ENCODE measurements at regions not wholly inside any gene's neighbourhood (a gene's known extent, or its start where the extent isn't known, plus 50 kb on each side); places are given as distances from the start of the nearest gene placed in this dataset.

DNA sequence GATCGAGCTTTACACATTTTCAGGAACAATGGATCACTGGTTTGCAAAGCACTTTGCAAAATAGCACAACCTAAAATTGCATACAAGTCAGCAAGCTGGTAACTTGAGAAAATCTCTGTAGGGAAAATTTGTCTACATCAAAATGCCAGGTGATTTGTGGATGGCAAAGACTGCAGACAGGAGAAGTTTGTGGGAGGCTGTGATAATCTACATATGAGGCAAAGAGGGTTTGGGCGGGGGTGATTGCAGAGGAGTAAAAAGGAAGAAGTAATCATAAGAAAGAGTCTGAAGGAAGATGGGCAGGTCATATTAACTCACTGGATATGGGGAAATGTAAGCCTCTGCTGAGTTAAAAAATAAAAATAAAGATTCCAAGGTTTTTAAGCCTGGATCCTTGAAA lies 166.3 kb upstream of the STXBP5 start:
- intact Hi-C loops (cut with micrococcal nuclease; ENCODE audit: unreplicated experiment): no loop called here
- ChIA-PET RAD21 (ENCODE audit: unreplicated experiment) (no interaction called here), CTCF (no interaction called here), POLR2A (no interaction called here), SMC1A (ENCODE audit: uncharacterized antibody, unreplicated experiment) (no interaction called here)
- Histone ChIP-seq H3K27ac (ENCODE audit: control insufficient read depth, insufficient read depth) (no peak overlapping the region), H2AFZ (ENCODE audit: control insufficient read depth, low read depth, low read length) (no peak overlapping the region), H3K36me3 (ENCODE audit: control insufficient read depth in 2 of 2, insufficient read depth in 2 of 2, low read length in 1 of 2) (no peaks in the 10 kb centered on the region), H3K4me3 (no peak overlapping the region), H3K9me3 (replicated peaks; ENCODE audit: control insufficient read depth, insufficient read depth, low read length) (no peaks in the 10 kb centered on the region; the same call in 2 of the 3 replicates), H3K27me3 (replicated peaks in 1 of 2; ENCODE audit: control insufficient read depth in 2 of 2, insufficient read depth in 2 of 2, low read length in 1 of 2) (no peaks in the 10 kb centered on the region), H3K79me2 (ENCODE audit: control insufficient read depth, insufficient read depth, low read length) (no peaks in the 10 kb centered on the region), H3K4me2 (ENCODE audit: control insufficient read depth, insufficient read depth) (no peak overlapping the region), H3K4me1 (ENCODE audit: control insufficient read depth, insufficient read depth, low read length) (no peaks in the 10 kb centered on the region), H4K20me1 (ENCODE audit: control insufficient read depth, insufficient read depth) (no peaks in the 10 kb centered on the region), H3K9ac (ENCODE audit: control insufficient read depth, insufficient read depth, low read length) (no peak overlapping the region)
- in situ Hi-C loops (cut with MboI): no loop called here
- FAIRE-seq (no peak), ATAC-seq (no peak), DNase-seq (ENCODE audit: low read depth, low spot score) (no peak)
- BruUV-seq (replicated peaks): no TSS peak
- TF ChIP-seq, protein P1, sequence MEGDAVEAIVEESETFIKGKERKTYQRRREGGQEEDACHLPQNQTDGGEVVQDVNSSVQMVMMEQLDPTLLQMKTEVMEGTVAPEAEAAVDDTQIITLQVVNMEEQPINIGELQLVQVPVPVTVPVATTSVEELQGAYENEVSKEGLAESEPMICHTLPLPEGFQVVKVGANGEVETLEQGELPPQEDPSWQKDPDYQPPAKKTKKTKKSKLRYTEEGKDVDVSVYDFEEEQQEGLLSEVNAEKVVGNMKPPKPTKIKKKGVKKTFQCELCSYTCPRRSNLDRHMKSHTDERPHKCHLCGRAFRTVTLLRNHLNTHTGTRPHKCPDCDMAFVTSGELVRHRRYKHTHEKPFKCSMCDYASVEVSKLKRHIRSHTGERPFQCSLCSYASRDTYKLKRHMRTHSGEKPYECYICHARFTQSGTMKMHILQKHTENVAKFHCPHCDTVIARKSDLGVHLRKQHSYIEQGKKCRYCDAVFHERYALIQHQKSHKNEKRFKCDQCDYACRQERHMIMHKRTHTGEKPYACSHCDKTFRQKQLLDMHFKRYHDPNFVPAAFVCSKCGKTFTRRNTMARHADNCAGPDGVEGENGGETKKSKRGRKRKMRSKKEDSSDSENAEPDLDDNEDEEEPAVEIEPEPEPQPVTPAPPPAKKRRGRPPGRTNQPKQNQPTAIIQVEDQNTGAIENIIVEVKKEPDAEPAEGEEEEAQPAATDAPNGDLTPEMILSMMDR (IDR thresholded peaks at IDR 0.05 in 2 of 3, conservative IDR thresholded peaks at IDR 0.05 in 1 of 3; ENCODE audit: control insufficient read depth in 2 of 3, extremely low read depth in 1 of 3, insufficient read depth in 1 of 3, low read depth in 3 of 3, low read length in 3 of 3): no peak
- TF ChIP-seq ZNF24 (IDR thresholded peaks at IDR 0.05) (no peak), ATF7 (IDR thresholded peaks at IDR 0.05; ENCODE audit: low read depth) (no peak), PML (IDR thresholded peaks at IDR 0.05; ENCODE audit: low read length) (no peak), RCOR1 (conservative IDR thresholded peaks at IDR 0.05; ENCODE audit: low read depth, low read length) (no peak), STAT1 (conservative IDR thresholded peaks at IDR 0.05) (no peak), MXI1 (IDR thresholded peaks at IDR 0.05; ENCODE audit: low read depth, low read length) (no peak), EZH2 (IDR thresholded peaks at IDR 0.05; ENCODE audit: borderline replicate concordance, control insufficient read depth, low read depth, low read length) (no peak), EP300 (IDR thresholded peaks at IDR 0.05; ENCODE audit: borderline replicate concordance in 1 of 2, control insufficient read depth in 1 of 2, low read depth in 2 of 2, low read length in 2 of 2) (no peak)
- TF ChIP-seq, protein P2, sequence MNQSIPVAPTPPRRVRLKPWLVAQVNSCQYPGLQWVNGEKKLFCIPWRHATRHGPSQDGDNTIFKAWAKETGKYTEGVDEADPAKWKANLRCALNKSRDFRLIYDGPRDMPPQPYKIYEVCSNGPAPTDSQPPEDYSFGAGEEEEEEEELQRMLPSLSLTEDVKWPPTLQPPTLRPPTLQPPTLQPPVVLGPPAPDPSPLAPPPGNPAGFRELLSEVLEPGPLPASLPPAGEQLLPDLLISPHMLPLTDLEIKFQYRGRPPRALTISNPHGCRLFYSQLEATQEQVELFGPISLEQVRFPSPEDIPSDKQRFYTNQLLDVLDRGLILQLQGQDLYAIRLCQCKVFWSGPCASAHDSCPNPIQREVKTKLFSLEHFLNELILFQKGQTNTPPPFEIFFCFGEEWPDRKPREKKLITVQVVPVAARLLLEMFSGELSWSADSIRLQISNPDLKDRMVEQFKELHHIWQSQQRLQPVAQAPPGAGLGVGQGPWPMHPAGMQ (IDR thresholded peaks at IDR 0.05; ENCODE audit: borderline replicate concordance): no peak
- TF ChIP-seq, protein P3, sequence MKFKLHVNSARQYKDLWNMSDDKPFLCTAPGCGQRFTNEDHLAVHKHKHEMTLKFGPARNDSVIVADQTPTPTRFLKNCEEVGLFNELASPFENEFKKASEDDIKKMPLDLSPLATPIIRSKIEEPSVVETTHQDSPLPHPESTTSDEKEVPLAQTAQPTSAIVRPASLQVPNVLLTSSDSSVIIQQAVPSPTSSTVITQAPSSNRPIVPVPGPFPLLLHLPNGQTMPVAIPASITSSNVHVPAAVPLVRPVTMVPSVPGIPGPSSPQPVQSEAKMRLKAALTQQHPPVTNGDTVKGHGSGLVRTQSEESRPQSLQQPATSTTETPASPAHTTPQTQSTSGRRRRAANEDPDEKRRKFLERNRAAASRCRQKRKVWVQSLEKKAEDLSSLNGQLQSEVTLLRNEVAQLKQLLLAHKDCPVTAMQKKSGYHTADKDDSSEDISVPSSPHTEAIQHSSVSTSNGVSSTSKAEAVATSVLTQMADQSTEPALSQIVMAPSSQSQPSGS (IDR thresholded peaks at IDR 0.05; ENCODE audit: low read length): no peak
- WGBS (ENCODE audit: insufficient coverage, insufficient replicate concordance, low lambda C conversion rate, missing lambda C conversion rate): 13% methylated on average over 2 of the region's 2 CpGs

All from GM12878 (cell line).